Skeletal muscle cell (primary cell): ENCODE measurements at regions not wholly inside any gene's neighbourhood (a gene's known extent, or its start where the extent isn't known, plus 50 kb on each side); places are given as distances from the start of the nearest gene placed in this dataset.
"Not testable (repeated sequence)": the region's sequence is repeated elsewhere in the genome, so short reads cannot be mapped to it uniquely, and the experiment has no call there.

Experiments used
- DNase-seq: peaks from one replicate; pipeline ENCODE4 v3.0.0-alpha.2; 2010; ENCODE audit warnings: low read depth
- H3K4me3 ChIP-seq: 2 replicates; pipeline ENCODE4 v1.5.1; 2011; ENCODE audit warnings: low read depth, mild to moderate bottlenecking, control low read depth, low read length, moderate library complexity

- H3K4me3 ChIP-seq = not testable (repeated sequence)
These were observed 261.8 kb downstream of the RAP2B start for GRCh38 chr3:153423820-153424219.

GRCh38 chr3:153426344-153426743, 264.3 kb downstream of the RAP2B start:
- H3K4me3 ChIP-seq = no peak overlapping the region
- no peak for DNase-seq

More at GRCh38 chr3:153423820-153424219, 261.8 kb downstream of the RAP2B start:
- DNase-seq = not testable (repeated sequence)

- H3K4me3 ChIP-seq = no peak overlapping the region
- DNase-seq = no peak
These were observed 264.8 kb downstream of the RAP2B start for GRCh38 chr3:153426803-153427202.

- no peak overlapping the region for H3K4me3 ChIP-seq
- no peak for DNase-seq
These were observed 267.8 kb downstream of the RAP2B start for GRCh38 chr3:153429821-153430220.

GRCh38 chr3:153431076-153431475, 269.1 kb downstream of the RAP2B start:
- DNase-seq = no peak
- H3K4me3 ChIP-seq = no peak overlapping the region

- DNase-seq = no peak
- H3K4me3 ChIP-seq = no peak overlapping the region
These were observed 275.6 kb downstream of the RAP2B start for GRCh38 chr3:153437666-153438065.

- H3K4me3 ChIP-seq = no peak overlapping the region
- no peak for DNase-seq
These were observed 276.2 kb downstream of the RAP2B start for GRCh38 chr3:153438271-153438670.

- DNase-seq = no peak
- H3K4me3 ChIP-seq = no peak overlapping the region
These were observed 277.8 kb downstream of the RAP2B start for GRCh38 chr3:153439780-153440179.

- H3K4me3 ChIP-seq = no peak overlapping the region
- DNase-seq = no peak
These were observed 278.3 kb downstream of the RAP2B start for GRCh38 chr3:153440311-153440710.

- no peak overlapping the region for H3K4me3 ChIP-seq
- peak; percentile 35 for DNase-seq
These were observed 280.4 kb downstream of the RAP2B start for GRCh38 chr3:153442386-153442785.

GRCh38 chr3:153442799-153443487, 280.9 kb downstream of the RAP2B start:
- H3K4me3 ChIP-seq = no peak overlapping the region
- no peak for DNase-seq

GRCh38 chr3:153443961-153444360, 281.9 kb downstream of the RAP2B start:
- no peak for DNase-seq
- H3K4me3 ChIP-seq = no peak overlapping the region

- H3K4me3 ChIP-seq = no peak overlapping the region
- no peak for DNase-seq
These were observed 283.8 kb downstream of the RAP2B start for GRCh38 chr3:153445817-153446216.

- no peak overlapping the region for H3K4me3 ChIP-seq
- no peak for DNase-seq
These were observed 286.3 kb downstream of the RAP2B start for GRCh38 chr3:153448151-153448829.

GRCh38 chr3:153456833-153457545, 295.0 kb downstream of the RAP2B start:
- DNase-seq = no peak
- H3K4me3 ChIP-seq = no peak overlapping the region

GRCh38 chr3:153458881-153459280, 296.9 kb downstream of the RAP2B start:
- H3K4me3 ChIP-seq = no peak overlapping the region
- no peak for DNase-seq

GRCh38 chr3:153462545-153462944, 300.5 kb downstream of the RAP2B start:
- DNase-seq = no peak

GRCh38 chr3:153463895-153464294, 301.9 kb downstream of the RAP2B start:
- DNase-seq = no peak
- no peak overlapping the region for H3K4me3 ChIP-seq

More at GRCh38 chr3:153462545-153462944, 300.5 kb downstream of the RAP2B start:
- no peak overlapping the region for H3K4me3 ChIP-seq

GRCh38 chr3:153469162-153469561, 307.1 kb downstream of the RAP2B start:
- DNase-seq = no peak
- H3K4me3 ChIP-seq = no peak overlapping the region

GRCh38 chr3:153484842-153485241, 322.8 kb downstream of the RAP2B start:
- no peak for DNase-seq
- no peak overlapping the region for H3K4me3 ChIP-seq
